ENCODE measurements at regions not wholly inside any gene's neighbourhood (a gene's known extent, or its start where the extent isn't known, plus 50 kb on each side); places are given as distances from the start of the nearest gene placed in this dataset.
A peak's percentile ranks its signal among the peaks of the same experiment; 100 is the strongest.

DNA sequence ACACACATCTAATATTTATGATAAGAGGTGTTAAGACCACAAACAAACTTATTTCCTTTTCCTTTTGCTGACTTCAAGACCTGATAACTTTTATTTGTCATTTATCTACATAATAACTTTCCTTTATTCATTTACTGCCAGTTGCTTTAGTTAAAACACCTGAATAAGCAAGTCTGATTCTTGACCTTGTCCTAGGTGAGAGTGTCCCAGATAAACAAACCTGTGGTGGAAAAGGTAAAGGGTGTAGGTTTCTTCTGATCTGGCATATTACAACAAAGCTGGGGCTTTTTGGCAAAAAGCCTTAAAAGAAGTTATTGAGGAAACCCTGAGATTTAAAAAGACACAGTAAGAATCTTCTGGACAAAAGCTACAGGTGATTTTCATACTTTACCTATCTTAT is 191.5 kb downstream of the ZBBX start:
- no peak for DNase-seq (ENCODE audit: low spot score)

DNA sequence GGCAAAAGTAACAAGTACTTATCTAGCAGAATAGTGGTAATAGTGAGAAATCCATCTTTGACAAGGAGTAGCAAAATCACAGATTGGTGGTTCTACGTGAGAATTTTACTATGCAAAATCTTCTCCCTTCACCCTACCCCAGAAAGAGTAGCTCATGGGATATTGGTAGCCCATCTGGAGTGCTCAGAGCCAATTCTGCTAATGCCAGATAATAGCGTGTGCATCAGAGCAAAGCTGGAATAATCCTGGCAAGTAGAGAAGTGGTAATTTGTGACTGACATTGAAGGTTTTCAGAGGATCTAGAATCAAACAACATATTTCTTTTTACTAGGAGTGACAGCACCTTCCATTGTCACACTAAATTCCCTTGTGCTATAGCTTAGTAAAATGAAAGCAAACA is 192.9 kb downstream of the ZBBX start:
- no peak for DNase-seq (ENCODE audit: low spot score)

DNA sequence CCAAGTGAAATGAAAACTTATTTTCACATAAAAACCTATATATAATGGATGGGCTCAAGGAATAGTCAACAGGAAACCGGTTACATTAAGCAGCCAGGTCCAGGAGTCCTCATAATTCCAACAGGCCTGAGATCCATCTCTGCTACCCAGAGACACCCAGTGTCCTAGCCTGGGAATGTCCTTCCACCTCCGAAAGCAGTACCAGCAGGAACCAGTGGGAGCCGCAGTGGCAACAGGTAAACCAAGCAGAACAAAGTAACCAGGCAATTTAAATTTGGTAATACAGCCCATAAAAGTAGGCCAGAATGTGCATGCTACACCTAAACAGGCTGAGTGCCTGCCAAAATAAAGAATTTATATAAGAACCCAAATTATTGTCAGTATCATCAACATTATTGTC is 195.6 kb downstream of the ZBBX start:
- DNase-seq (ENCODE audit: low spot score) = no peak

DNA sequence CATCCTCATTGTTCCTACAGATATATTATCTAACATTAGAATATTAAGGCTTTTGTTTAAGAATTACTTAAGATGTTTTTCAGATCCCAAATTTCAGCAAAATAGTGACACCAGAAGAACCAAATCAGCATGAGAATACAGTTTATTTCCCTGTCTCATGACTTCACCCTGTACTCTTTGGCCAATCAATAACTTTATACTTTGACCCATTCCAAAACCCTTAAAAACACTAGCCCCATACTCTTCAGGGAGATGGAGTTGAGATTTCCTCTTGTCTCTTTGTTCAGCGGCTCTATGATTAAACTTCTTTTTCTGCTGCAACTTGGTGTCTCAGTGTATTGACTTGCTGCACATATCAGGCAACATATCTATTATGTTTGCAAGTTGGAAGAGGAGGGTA is 207.7 kb downstream of the ZBBX start:
- no peak for DNase-seq (ENCODE audit: low spot score)

- DNase-seq (ENCODE audit: low spot score) = no peak
Measured at GRCh38 chr3:167167491-167167890, 212.6 kb downstream of the ZBBX start.

- DNase-seq (ENCODE audit: low spot score) = no peak
Measured at GRCh38 chr3:167166594-167167253, 213.4 kb downstream of the ZBBX start.

- no peak for DNase-seq (ENCODE audit: low spot score)
Measured at GRCh38 chr3:167166012-167166411, 214.1 kb downstream of the ZBBX start.

DNA sequence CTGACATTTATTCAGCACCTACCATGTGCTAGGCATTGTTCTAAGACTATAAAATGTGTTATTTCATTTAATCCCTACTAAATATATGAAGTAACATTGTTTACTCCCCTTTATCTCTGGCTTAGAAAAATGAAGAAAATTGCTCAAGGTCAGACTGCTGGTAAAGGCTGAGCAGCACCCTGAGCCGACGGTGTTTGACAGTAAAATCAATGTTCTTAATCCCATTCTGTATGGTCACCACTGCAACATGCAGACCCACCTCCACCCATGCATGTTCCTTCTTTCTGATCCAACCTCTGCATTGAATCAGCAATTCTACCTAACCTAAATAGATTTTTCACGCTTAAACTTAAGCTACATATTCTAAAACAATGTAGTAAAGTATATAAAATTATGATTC is 216.5 kb downstream of the ZBBX start:
- DNase-seq (ENCODE audit: low spot score) = no peak

DNA sequence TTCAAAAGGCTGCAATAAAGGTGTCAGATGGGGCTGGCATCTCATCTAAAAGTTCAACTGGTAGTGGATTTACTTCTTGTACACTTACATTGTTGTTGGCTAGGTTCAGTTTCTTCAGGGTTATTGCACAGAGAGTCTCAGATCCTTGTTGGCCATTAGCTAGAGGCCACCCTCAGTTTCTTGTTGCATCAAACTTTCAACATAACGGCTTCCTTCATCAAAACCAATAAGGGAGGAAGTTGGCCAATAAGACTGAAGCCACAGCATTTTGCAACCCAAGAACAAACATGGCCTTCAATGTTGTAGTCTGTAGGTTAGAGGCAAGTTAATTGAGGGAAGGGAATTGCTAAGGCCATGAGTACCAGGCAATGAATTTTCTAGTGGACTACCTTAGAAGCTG is 218.0 kb downstream of the ZBBX start:
- no peak for DNase-seq (ENCODE audit: low spot score)

DNA sequence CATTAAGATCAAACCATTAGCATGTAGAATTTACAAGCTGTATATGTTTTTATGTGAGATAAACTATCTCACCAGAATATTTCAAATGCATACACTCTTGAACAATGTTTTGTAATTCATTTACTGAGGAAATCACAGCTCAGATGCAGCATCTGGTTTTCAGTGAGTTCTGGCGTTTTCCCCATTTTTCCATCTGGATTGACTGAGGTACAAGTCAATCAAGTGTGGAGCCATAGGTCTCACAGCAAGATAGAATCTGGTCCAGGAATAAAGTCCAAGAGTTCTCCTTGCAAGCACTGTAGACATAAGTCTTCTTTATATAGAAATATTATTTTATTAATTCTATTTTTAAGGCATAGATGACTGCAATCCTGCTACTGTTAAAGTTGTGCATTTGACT is 219.3 kb downstream of the ZBBX start:
- DNase-seq (ENCODE audit: low spot score) = peak; percentile 13

DNA sequence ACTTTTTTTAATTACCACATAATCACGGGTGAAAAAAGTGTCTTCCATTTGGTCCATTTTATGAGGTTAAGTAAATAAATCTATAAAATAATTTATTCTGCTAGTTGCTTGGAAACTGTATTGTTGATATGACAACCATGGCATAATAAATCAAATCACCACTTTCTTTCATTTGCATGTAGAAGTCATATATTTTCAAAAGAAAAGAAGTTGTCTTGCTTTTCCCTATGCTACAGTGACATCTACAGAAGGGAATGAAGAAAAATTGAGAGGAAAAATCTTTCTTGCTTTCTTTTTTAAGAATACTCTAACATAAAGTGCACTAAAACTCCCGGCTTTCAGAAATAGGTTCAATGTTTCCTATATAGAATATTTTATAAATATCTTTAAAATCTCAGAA is 228.5 kb downstream of the ZBBX start:
- no peak for DNase-seq (ENCODE audit: low spot score)

DNA sequence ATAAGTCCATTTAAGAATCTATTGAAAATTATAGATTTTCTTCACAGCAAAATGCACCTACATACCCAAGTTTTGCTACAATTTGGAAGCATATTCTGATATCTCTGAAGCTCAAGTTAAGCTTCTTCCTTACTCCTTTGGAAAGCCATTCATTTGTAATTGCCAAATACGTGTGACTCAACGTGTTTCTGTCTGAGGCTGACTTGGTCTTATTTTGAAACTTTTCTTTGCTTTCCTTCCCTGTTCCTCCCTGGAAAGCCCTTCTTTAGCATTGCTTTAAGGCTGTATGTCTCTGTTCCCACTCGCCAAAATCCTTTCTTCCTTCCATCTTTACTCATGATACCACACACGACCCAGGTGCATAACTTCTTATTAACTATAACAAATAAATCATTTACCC is 232.0 kb downstream of the ZBBX start:
- no peak for DNase-seq (ENCODE audit: low spot score)

DNA sequence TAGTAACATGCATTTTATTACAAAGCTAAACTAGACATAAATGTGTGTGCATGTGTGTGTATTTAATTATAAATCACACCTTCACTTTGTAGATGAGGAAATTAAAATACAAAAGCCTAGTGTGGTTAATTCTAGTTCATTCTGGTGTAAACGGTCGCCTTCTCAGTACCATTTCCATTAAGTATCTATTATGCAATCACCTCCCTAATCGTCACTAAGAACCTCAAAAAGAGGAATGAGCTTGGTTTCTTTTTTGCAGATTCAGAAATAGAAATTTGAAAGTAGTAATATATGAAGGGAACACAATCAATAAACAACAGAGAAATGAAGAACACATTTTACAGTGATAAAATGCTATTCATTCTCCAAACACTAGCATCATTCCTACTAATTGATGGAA is 233.2 kb downstream of the ZBBX start:
- no peak for DNase-seq (ENCODE audit: low spot score)

DNA sequence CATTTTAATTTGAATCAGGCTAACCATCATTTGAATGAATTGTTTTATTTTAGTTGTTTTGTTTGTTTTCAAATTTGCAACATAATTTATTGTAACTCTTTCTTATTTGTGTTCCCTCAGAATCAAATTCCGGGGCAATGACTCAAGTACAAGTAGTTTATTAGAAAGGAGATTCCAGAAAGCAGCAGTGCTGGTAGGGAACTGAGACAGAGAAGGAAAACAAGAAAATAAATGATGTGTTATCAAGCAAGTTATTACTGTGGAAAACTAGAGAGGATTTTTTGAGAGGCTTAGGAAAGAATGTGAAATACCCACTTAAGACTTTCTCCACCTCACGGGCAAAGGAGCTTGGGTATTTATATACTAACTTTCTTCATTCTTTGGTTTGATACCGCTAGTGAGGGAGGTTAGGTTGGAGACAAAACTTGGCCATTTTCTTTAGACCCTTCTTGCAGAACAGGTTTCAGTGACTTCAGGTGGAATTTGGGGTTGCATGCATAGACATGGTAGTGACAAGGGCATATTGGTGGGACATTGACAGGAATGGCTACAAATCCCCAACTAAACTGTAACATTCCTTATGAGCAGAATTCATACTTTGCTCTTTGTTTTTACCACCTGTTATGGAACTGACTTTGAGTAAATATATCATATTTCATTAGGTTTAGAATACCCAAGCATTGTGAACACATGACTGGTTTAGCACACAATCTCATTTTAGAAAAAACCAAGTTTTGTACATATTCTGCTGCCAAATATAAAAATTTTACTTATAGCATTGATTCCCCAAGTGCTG is 254.3 kb downstream of the ZBBX start:
- no peak for DNase-seq (ENCODE audit: low spot score)

GRCh38 chr3:167120828-167121227 is 259.3 kb downstream of the ZBBX start:
- no peak for DNase-seq (ENCODE audit: low spot score)

DNA sequence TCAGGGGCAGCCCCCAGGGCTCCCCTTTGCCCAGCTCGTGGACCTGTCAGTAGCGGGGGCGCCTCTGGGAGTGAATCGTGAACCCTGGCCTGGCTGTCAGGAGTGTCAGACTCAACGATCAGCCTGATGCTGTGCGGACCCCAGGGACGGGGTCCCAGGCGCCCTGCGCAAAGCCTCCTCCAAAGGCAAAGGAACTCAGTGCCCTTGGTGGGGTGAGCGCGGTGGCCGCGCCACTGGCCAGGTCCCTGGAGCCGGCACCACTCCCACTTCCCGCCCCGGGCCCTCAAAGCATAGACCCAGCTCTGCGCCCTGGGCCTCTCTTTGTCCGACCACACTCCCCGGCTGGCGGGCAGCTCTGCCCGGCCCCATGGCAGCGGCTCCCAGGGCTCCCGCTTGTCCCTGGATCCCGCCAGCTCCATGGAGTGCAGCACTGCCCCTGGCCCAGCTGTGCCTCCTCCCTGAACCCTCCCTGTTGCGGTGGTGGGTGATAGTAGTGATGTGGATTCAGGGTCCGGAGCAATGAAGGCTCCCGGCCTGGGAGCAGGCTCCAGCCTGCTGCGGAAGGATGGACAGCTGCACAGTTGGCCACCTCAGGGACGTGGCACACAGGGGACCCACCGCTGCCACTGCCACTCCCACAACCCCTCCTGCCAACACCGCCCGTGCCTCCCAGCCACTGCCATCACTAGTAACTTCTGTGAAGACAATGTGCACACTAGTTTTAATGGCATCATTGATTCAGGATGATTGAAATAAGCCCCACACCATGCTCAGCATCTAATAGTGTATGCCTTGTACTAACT is 263.8 kb downstream of the ZBBX start:
- no peak for DNase-seq (ENCODE audit: low spot score)

DNA sequence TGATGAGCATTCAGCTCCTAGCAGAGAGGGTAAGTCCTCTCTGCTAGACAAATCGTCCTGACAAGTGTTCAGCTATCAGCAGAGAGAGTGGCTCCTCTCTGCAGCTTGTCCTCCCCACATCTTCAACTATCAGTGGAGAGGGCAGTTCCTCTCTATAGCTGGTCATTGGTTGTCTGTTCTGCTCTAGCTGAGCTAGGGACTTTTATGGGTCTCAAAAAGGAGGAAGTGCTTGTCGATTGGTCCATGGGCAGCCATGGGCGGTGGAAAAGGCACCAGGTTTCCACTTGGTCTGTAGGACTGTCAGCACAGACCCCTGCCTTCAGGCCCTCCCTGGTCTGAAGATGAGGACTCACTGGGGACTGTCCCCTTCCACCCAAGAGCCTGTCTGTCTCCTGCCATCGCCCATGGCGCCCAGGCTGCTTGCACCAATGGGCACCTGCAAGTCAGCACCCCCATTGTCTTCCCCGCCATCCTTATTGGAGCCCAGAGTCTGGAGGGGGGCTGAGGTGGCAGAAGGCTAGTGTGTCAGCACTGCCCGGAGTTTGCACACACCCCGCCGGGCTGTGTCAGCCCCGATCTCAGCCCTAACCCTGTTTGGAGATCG is 264.7 kb downstream of the ZBBX start:
- no peak for DNase-seq (ENCODE audit: low spot score)

DNA sequence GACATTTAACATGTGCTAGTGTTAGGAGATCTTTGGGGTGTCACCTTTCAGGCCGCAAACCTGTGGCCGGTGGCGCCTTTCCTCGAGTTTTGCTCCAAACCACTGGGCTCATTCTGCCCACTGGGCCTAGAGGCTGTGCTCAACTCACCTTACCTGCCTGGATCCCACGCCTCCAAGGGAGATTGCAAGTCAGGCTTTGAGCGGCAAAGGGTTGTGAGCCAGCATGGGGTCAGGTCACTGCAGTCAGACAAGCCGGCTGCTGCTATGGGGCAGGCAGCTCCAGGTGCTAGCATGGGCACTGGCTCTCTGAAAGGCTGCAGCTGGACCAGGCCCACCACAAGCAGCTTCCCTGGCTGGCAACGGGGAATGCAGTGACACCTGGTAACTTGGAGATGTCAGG is 265.5 kb downstream of the ZBBX start:
- no peak for DNase-seq (ENCODE audit: low spot score)

DNA sequence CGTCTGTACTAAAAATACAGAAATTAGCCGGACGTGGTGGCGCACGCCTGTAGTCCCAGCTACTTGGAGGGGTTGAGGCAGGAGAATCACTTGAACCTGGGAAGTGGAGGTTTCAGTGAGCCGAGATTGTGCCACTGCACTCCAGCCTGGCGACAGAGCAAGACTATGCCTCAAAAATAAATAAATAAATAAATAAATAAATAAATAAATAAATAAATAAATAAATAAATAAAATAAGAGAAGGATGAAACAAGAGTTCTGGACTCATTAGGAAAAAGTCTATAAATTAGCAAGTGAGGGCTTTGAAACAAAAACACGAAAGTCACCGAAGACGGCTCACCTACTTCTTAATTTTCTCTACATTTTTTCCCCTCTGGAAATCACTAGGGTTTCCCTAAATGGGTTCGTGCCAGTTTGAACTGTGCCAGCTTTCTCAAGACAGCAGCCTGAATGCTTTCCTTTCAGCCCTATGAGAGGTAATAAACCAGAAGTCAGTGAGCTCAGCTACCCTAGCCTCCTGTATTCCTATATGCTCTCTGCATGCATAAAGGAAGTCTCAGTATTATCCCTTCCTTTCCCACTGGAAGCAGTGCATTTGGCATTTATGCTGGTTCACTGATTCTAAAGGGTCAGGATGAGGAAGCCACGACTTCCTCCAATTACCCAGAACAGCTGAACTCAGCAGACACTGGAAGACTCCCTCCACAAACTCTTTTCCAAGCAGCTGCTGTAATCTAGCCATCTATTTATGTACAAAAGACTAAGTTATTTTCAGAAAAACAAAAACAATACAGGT is 266.9 kb downstream of the ZBBX start:
- no peak for DNase-seq (ENCODE audit: low spot score)

GRCh38 chr3:167110901-167111300 is 269.2 kb downstream of the ZBBX start:
- DNase-seq (ENCODE audit: low spot score) = no peak

GRCh38 chr3:167109746-167110145 is 270.4 kb downstream of the ZBBX start:
- DNase-seq (ENCODE audit: low spot score) = no peak

GRCh38 chr3:167106456-167106855 is 273.6 kb downstream of the ZBBX start:
- DNase-seq (ENCODE audit: low spot score) = no peak

Measured in pons (tissue), 1 donor.